ENCODE measurements at regions not wholly inside any gene's neighbourhood (a gene's known extent, or its start where the extent isn't known, plus 50 kb on each side); places are given as distances from the start of the nearest gene placed in this dataset.

DNA sequence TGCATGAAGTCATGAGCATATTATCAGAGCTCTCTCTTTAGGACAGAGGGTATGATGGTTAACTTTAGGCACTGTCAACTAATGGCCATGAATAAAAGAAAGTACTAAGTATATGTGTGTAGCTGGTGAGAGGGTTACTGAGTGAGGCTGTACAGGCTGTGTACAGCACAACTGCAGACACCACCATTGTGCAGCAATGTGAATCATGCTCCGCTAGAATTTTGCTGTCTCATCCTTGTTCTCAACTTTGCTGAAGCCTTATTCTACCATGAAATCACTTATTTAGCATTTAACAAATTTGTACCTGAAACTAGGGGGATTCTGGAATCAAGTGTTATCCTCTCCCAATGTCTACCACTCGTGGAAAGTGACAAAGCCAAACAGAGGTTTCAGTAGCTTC is 414.9 kb downstream of the PLCL1 start:
- TF ChIP-seq, protein P1, sequence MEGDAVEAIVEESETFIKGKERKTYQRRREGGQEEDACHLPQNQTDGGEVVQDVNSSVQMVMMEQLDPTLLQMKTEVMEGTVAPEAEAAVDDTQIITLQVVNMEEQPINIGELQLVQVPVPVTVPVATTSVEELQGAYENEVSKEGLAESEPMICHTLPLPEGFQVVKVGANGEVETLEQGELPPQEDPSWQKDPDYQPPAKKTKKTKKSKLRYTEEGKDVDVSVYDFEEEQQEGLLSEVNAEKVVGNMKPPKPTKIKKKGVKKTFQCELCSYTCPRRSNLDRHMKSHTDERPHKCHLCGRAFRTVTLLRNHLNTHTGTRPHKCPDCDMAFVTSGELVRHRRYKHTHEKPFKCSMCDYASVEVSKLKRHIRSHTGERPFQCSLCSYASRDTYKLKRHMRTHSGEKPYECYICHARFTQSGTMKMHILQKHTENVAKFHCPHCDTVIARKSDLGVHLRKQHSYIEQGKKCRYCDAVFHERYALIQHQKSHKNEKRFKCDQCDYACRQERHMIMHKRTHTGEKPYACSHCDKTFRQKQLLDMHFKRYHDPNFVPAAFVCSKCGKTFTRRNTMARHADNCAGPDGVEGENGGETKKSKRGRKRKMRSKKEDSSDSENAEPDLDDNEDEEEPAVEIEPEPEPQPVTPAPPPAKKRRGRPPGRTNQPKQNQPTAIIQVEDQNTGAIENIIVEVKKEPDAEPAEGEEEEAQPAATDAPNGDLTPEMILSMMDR (IDR thresholded peaks at IDR 0.05; ENCODE audit: insufficient read depth, low read depth, low read length) = no peak
- no peak for TF ChIP-seq EZH2 (IDR thresholded peaks at IDR 0.05; ENCODE audit: insufficient read depth, low read length)
